OCI-M1 (cell line): ENCODE measurements at regions not wholly inside any gene's neighbourhood (a gene's known extent, or its start where the extent isn't known, plus 50 kb on each side); places are given as distances from the start of the nearest gene placed in this dataset.
A peak's percentile ranks its signal among the peaks of the same experiment; 100 is the strongest.
"Not testable (repeated sequence)": the region's sequence is repeated elsewhere in the genome, so short reads cannot be mapped to it uniquely, and the experiment has no call there.

ENCODE experiments used
- DNase-seq: peaks from one replicate; lab custom pipeline; 2025; lab: John Stamatoyannopoulos, UW

DNA sequence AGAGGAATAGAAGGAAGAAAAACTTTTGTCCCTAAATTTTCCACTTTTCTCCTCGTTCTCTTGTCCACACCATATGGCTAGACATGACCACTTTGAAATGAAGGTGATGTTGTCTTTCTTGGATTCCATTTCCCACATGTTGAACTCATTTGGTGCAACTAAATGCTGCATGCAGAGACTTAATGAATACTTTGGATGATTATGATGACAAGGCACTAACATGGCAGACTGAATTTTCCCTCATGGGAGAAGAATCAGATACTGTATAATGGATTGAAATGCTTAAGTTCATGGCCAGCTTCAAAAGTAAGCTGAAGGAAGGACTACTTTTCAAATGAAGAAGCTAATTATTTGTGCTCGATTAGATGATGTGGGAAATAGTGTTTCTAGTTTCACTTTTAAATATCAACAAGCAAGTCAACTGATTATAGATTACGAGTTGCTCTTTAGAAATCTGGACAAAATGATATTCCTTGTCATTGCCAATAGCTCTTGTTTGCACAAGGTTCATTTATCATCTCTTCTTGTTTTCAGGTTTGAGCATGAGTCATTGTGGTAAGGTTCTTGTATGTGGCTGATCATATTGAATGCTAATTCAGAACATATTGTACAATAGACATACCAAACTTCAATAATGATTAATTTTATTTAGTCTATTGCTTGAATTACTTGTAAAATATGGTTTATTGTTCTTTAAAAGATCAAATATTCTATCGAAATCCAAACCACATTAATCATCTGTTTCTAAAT lies 501.3 kb upstream of the FTMT start:
- DNase-seq: no peak

- DNase-seq: no peak
These were observed 485.2 kb upstream of the FTMT start for GRCh38 chr5:121366515-121366914.

DNA sequence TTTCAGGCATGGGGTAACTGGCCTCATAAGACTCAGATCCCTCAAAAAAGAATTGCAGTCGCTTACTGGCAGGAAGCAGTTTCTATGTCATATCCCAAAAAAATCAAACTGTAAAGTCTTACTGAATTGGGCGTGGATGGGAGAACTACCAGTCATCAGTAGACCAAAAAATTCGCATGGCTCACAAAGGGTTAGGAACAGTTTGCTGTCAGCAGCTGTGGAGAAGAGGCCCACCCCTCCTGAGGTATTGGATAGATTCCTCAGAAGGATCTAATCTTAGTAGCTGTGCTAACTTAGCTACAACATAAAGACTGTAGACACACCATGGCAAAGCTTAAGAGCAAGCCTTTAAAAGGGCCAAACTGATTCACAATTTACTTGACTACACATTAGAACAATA lies 478.3 kb upstream of the FTMT start:
- DNase-seq: no peak

GRCh38 chr5:121377461-121377860 lies 474.2 kb upstream of the FTMT start:
- DNase-seq: no peak

DNA sequence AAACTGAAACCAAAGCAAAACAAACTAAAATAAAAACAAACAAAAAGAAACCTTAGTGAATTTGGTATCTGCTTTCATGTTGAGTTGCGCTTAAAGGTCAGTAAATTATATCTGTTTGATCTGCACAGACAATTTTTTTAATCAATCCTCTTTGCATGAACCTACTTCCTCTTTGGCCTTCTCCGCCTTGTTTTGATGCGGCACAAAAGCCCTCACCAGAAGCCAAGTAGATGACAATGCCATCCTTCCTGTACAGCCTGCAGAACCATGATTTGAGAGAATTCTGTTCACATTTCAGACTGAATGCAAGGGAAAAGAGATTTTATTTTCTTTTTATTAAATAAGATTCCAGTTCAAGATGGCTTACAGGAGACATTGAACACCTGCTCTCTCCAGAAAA lies 473.6 kb upstream of the FTMT start:
- DNase-seq: peak; percentile 41

GRCh38 chr5:121378559-121379359 lies 472.9 kb upstream of the FTMT start:
- no peak for DNase-seq

DNA sequence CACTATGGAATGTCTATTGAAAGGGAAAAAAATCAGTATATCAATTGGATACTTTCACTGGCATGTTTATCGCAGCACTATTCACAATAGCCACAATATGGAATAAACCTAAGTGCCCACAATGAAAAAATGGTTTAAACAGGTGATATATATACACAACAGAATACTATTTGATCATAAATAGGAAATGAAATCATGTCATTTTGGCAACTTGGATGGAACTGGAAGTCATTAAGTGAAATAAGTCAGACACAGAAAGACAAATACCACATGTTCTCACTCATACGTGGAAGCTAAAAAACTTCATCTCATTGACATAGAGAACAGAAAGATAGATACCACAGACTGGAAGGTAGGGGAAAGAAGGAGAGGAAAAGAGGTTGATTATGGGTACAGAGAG lies 471.6 kb upstream of the FTMT start:
- DNase-seq: no peak

DNA sequence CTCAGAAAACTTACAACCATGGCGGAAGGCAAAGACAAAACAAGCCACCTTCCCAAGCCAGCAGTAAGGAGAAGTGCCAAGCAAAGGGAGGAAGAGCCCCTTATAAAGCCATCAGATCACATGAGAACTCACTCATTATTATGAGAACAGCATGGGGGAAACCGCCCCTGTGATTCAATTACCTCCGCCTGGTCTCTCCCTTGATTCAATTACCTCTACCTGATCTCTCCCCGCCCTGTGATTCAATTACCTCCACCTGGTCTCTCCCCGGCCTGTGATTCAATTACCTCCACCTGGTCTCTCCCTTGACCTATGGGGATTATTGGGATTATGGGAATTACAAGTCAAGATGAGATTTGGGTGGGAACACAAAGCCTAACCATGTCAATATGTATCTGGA lies 467.3 kb upstream of the FTMT start:
- no peak for DNase-seq

GRCh38 chr5:121386334-121386733 lies 465.3 kb upstream of the FTMT start:
- no peak for DNase-seq

- no peak for DNase-seq
These were observed 455.0 kb upstream of the FTMT start for GRCh38 chr5:121396716-121397115.

- no peak for DNase-seq
These were observed 451.8 kb upstream of the FTMT start for GRCh38 chr5:121399879-121400278.

DNA sequence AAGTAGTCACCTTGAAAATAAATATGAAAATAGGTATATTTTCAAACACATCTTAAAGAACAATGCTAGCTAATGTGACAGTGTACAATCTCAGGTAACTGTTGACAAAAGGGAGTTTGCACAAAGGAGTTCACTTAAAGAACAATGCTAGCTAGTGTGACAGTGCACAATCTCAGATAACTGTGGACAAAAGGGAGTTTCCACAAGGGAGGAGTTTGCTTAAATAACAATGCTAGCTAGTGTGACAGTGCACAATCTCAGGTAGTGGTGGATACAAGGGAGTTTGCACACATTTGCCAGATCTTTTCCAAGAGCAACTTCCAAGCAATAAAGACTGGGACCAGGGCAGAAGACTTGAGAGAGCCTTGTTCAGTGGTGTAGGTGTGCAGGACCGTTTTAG lies 442.9 kb upstream of the FTMT start:
- DNase-seq: no peak

GRCh38 chr5:121415270-121415669 lies 436.4 kb upstream of the FTMT start:
- no peak for DNase-seq

- DNase-seq: no peak
These were observed 430.0 kb upstream of the FTMT start for GRCh38 chr5:121421646-121422045.

- DNase-seq: no peak
These were observed 426.7 kb upstream of the FTMT start for GRCh38 chr5:121424976-121425375.

- no peak for DNase-seq
These were observed 425.5 kb upstream of the FTMT start for GRCh38 chr5:121426153-121426552.

DNA sequence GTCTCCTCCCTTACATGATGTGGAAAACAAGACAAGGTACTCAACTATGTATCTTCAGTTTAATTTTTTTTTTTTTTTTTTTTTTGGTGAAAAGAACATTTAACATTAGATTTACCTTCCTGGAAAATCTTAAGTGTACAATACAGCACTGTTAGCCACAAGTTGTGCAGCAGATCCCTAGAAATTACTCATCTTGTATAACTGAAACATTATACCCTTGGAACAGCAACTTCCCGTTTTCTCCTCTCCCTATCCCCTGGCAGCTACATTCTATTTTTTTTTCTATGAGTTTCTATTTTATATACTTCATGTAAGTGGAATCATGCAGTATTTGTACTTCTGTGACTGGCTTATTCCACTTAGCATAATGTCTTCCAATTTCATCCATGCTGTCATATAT lies 421.9 kb upstream of the FTMT start:
- DNase-seq: peak; percentile 19

- DNase-seq: no peak
These were observed 421.1 kb upstream of the FTMT start for GRCh38 chr5:121430538-121430937.

DNA sequence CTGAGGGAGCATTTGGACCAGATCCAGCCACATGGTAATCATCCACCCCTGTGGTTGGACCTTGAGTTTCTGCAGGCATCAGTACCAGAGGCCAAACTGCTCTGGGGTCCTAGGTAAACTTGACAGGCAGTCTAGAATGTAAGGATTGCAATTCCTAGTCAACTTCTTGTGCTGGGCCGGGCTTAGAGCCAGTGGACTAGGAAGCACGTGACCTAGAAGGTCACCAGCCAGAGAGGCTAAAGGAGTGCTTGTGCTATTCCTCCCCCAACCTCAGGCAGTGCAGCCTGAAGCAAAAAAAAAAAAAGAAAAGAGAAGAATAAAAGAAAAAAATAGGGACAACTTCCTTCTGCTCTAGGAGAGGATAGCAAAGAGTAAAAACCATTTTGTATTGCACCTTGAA lies 406.2 kb upstream of the FTMT start:
- DNase-seq: no peak

GRCh38 chr5:121462441-121462840 lies 389.2 kb upstream of the FTMT start:
- DNase-seq: no peak

GRCh38 chr5:121471222-121471621 lies 380.5 kb upstream of the FTMT start:
- not testable (repeated sequence) for DNase-seq

DNA sequence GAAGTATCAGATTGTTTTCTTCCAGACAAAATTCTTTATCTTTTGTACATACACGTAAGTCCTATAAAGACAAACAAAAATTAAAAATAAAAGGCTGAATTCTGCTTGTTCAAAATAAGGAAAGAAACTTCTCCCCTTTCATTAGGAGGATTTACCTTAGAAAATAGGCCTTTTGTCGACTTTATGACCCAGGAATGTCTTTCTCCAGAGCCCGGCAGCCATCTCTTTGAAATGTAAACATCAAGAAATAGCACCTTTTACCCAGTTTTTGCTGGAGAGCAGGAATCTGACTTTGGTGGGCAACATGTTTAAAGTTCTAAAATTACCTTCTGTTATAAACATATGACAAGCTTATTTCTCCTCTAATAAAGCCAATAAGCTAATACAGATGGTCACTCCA lies 373.0 kb upstream of the FTMT start:
- no peak for DNase-seq

- DNase-seq: no peak
These were observed 372.3 kb upstream of the FTMT start for GRCh38 chr5:121479337-121479736.

GRCh38 chr5:121485281-121485680 lies 366.4 kb upstream of the FTMT start:
- DNase-seq: no peak
